Astrocyte (in vitro differentiated cells and primary cell): ENCODE measurements at regions not wholly inside any gene's neighbourhood (a gene's known extent, or its start where the extent isn't known, plus 50 kb on each side); places are given as distances from the start of the nearest gene placed in this dataset.

Source experiments
- CTCF ChIP-seq: IDR thresholded peaks from 2 replicates; pipeline ENCODE4 v1.5.1; 2011; ENCODE audit warnings: low read depth, mild to moderate bottlenecking, inconsistent platforms, low read length, moderate library complexity; ENCODE audit not compliant: insufficient read depth
- EZH2 ChIP-seq: IDR thresholded peaks from 2 replicates; pipeline ENCODE4 v1.6.1; 2012; ENCODE audit warnings: mild to moderate bottlenecking, low read length, inconsistent platforms; ENCODE audit not compliant: insufficient read depth

- TF ChIP-seq EZH2 (no peak), CTCF (no peak)
Measured at GRCh38 chr12:28770322-28770721, 378.8 kb upstream of the FAR2 start.
